ENCODE measurements at regions not wholly inside any gene's neighbourhood (a gene's known extent, or its start where the extent isn't known, plus 50 kb on each side); places are given as distances from the start of the nearest gene placed in this dataset.

GRCh38 chr3:154992655-154993054 is 87.5 kb upstream of the MME start:
- Histone ChIP-seq H3K9me3 (peaks cover 0 to 4% (median 0%) of the 10 kb centered on the region in 4 donors), H3K27ac (no peak overlapping the region), H3K4me3 (no peak overlapping the region), H3K36me3 (no peaks in the 10 kb centered on the region), H3K27me3 (no peaks in the 10 kb centered on the region), H3K4me1 (no peaks in the 10 kb centered on the region)
- DNase-seq (ENCODE audit: low spot score in 2 of 2), result no peak
- TF ChIP-seq, protein P1, sequence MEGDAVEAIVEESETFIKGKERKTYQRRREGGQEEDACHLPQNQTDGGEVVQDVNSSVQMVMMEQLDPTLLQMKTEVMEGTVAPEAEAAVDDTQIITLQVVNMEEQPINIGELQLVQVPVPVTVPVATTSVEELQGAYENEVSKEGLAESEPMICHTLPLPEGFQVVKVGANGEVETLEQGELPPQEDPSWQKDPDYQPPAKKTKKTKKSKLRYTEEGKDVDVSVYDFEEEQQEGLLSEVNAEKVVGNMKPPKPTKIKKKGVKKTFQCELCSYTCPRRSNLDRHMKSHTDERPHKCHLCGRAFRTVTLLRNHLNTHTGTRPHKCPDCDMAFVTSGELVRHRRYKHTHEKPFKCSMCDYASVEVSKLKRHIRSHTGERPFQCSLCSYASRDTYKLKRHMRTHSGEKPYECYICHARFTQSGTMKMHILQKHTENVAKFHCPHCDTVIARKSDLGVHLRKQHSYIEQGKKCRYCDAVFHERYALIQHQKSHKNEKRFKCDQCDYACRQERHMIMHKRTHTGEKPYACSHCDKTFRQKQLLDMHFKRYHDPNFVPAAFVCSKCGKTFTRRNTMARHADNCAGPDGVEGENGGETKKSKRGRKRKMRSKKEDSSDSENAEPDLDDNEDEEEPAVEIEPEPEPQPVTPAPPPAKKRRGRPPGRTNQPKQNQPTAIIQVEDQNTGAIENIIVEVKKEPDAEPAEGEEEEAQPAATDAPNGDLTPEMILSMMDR (IDR thresholded peaks at IDR 0.05), result no peak
- TF ChIP-seq EP300 (IDR thresholded peaks at IDR 0.05), result no peak
- no peak for TF ChIP-seq POLR2A (IDR thresholded peaks at IDR 0.05)

GRCh38 chr3:154990543-154990942 is 89.6 kb upstream of the MME start:
- H3K36me3 ChIP-seq, result no peaks in the 10 kb centered on the region
- H3K4me1 ChIP-seq, result no peaks in the 10 kb centered on the region
- H3K27ac ChIP-seq, result no peak overlapping the region
- no peak overlapping the region for H3K4me3 ChIP-seq
- no peak for DNase-seq (ENCODE audit: low spot score in 2 of 2)
- no peaks in the 10 kb centered on the region for H3K27me3 ChIP-seq
- TF ChIP-seq POLR2A (IDR thresholded peaks at IDR 0.05) (no peak), EP300 (IDR thresholded peaks at IDR 0.05) (no peak)
- TF ChIP-seq, protein P1 (IDR thresholded peaks at IDR 0.05), result no peak
- peaks cover 0 to 8% (median 0%) of the 10 kb centered on the region in 4 donors for H3K9me3 ChIP-seq

- 75 to 92% methylated on average over 1 of the region's 1 CpG for WGBS, 2 donors
- no peak for TF ChIP-seq EP300 (IDR thresholded peaks at IDR 0.05)
- Histone ChIP-seq H3K4me3 (no peak overlapping the region), H3K27ac (no peak overlapping the region), H3K4me1 (no peaks in the 10 kb centered on the region), H3K9me3 (peaks cover 0 to 11% (median 0%) of the 10 kb centered on the region in 4 donors), H3K36me3 (no peaks in the 10 kb centered on the region), H3K27me3 (no peaks in the 10 kb centered on the region)
- no peak for DNase-seq (ENCODE audit: low spot score in 2 of 2)
These were observed 92.3 kb upstream of the MME start for GRCh38 chr3:154987846-154988245.

GRCh38 chr3:154981664-154982063 is 98.5 kb upstream of the MME start:
- TF ChIP-seq EP300 (IDR thresholded peaks at IDR 0.05) (no peak), POLR2A (IDR thresholded peaks at IDR 0.05) (no peak)
- TF ChIP-seq, protein P1 (IDR thresholded peaks at IDR 0.05), result no peak
- H3K36me3 ChIP-seq, result no peaks in the 10 kb centered on the region
- H3K4me1 ChIP-seq, result no peaks in the 10 kb centered on the region
- no peak overlapping the region for H3K4me3 ChIP-seq
- no peak overlapping the region for H3K27ac ChIP-seq
- H3K9me3 ChIP-seq, result peaks cover 0 to 5% (median 0%) of the 10 kb centered on the region in 4 donors
- 37% methylated on average over 1 of the region's 1 CpG for WGBS, 2 donors
- DNase-seq (ENCODE audit: low spot score in 2 of 2), result no peak
- H3K27me3 ChIP-seq, result no peaks in the 10 kb centered on the region

- no peak for DNase-seq (ENCODE audit: low spot score in 2 of 2)
- H3K36me3 ChIP-seq, result no peaks in the 10 kb centered on the region
- H3K4me3 ChIP-seq, result no peak overlapping the region
- H3K27ac ChIP-seq, result no peak overlapping the region
- peaks cover 0 to 5% (median 0%) of the 10 kb centered on the region in 4 donors for H3K9me3 ChIP-seq
- H3K4me1 ChIP-seq, result no peaks in the 10 kb centered on the region
- no peak for TF ChIP-seq EP300 (IDR thresholded peaks at IDR 0.05)
- no peaks in the 10 kb centered on the region for H3K27me3 ChIP-seq
These were observed 98.9 kb upstream of the MME start for GRCh38 chr3:154981201-154981600.

GRCh38 chr3:154979331-154979730 is 100.8 kb upstream of the MME start:
- H3K9me3 ChIP-seq, result no peaks in the 10 kb centered on the region

More at GRCh38 chr3:154979331-154979730, 100.8 kb upstream of the MME start:
- Histone ChIP-seq H3K36me3 (no peaks in the 10 kb centered on the region), H3K4me1 (no peaks in the 10 kb centered on the region), H3K27me3 (no peaks in the 10 kb centered on the region), H3K4me3 (no peak overlapping the region), H3K27ac (no peak overlapping the region)
- WGBS, 2 donors, result 56 to 57% methylated on average over 5 of the region's 5 CpGs
- TF ChIP-seq EP300 (IDR thresholded peaks at IDR 0.05), result no peak
- TF ChIP-seq, protein P1 (IDR thresholded peaks at IDR 0.05), result no peak
- no peak for TF ChIP-seq POLR2A (IDR thresholded peaks at IDR 0.05)
- no peak for DNase-seq (ENCODE audit: low spot score in 2 of 2)
